Ishikawa (cell line): ENCODE measurements at regions not wholly inside any gene's neighbourhood (a gene's known extent, or its start where the extent isn't known, plus 50 kb on each side); places are given as distances from the start of the nearest gene placed in this dataset.

ENCODE experiments used
- CEBPB ChIP-seq: IDR thresholded peaks from 2 replicates; pipeline ENCODE4 v1.6.1; 2012
- CREB1 ChIP-seq: IDR thresholded peaks from 2 replicates; pipeline ENCODE4 v1.6.1; 2012; ENCODE audit warnings: low read depth
- EGR1 ChIP-seq: IDR thresholded peaks from 2 replicates; pipeline ENCODE4 v1.6.1; 2012
- EP300 ChIP-seq: IDR thresholded peaks from 2 replicates; pipeline ENCODE4 v1.6.1; 2012; ENCODE audit warnings: borderline replicate concordance
- FOXM1 ChIP-seq: IDR thresholded peaks from 2 replicates; pipeline ENCODE4 v1.6.1; 2012; ENCODE audit warnings: low read depth, borderline replicate concordance
- NFIC ChIP-seq: IDR thresholded peaks from 2 replicates; pipeline ENCODE4 v1.6.1; 2012
- RAD21 ChIP-seq: IDR thresholded peaks from 2 replicates; pipeline ENCODE4 v1.6.1; 2012; ENCODE audit warnings: low read depth
- TAF1 ChIP-seq: IDR thresholded peaks from 2 replicates; pipeline ENCODE4 v1.6.1; 2012; ENCODE audit warnings: low read depth, mild to moderate bottlenecking
- TCF12 ChIP-seq: IDR thresholded peaks from 2 replicates; pipeline ENCODE4 v1.6.1; 2012; ENCODE audit warnings: low read depth
- TEAD4 ChIP-seq: IDR thresholded peaks from 2 replicates; pipeline ENCODE4 v1.6.1; 2012
- YY1 ChIP-seq: IDR thresholded peaks from 2 replicates; pipeline ENCODE4 v1.6.1; 2012; ENCODE audit warnings: low read depth
- ZBTB7A ChIP-seq: IDR thresholded peaks from 2 replicates; pipeline ENCODE4 v1.6.1; 2012; ENCODE audit warnings: low read depth
- TF ChIP-seq, protein P1 (sequence below): IDR thresholded peaks from 2 replicates; pipeline ENCODE4 v1.6.1; 2012
- TF ChIP-seq, protein P2 (sequence below): IDR thresholded peaks from 2 replicates; pipeline ENCODE4 v1.6.1; 2012
- TF ChIP-seq, protein P3 (sequence below): IDR thresholded peaks from 2 replicates; pipeline ENCODE4 v1.6.1; 2012; ENCODE audit warnings: low read depth, mild to moderate bottlenecking

DNA sequence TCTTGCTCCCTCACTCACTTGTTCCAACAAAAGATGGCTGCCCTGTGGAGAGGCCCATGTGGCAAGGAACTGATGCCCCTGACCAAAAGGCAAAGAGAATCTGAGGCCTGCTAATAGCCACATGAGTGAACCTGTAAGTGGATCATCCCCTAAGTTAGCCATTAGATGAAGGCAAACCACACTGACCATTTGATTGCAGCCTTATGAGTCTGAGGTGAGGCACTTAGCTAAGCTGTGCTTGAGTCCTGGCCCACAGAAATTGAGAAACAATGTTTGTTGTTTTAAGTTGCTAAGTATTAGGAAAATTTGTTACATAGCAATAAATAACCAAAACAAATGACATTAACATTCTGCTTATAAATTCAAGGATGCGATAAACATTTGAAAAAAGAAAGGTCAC lies 100.1 kb upstream of the BET1 start:
- no peak for TF ChIP-seq RAD21
- TF ChIP-seq, protein P1, sequence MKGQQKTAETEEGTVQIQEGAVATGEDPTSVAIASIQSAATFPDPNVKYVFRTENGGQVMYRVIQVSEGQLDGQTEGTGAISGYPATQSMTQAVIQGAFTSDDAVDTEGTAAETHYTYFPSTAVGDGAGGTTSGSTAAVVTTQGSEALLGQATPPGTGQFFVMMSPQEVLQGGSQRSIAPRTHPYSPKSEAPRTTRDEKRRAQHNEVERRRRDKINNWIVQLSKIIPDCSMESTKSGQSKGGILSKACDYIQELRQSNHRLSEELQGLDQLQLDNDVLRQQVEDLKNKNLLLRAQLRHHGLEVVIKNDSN = no peak
- TF ChIP-seq YY1 = no peak
- TF ChIP-seq, protein P2, sequence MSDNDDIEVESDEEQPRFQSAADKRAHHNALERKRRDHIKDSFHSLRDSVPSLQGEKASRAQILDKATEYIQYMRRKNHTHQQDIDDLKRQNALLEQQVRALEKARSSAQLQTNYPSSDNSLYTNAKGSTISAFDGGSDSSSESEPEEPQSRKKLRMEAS = no peak
- TF ChIP-seq CREB1 = no peak
- TF ChIP-seq ZBTB7A = no peak
- TF ChIP-seq FOXM1 = no peak

DNA sequence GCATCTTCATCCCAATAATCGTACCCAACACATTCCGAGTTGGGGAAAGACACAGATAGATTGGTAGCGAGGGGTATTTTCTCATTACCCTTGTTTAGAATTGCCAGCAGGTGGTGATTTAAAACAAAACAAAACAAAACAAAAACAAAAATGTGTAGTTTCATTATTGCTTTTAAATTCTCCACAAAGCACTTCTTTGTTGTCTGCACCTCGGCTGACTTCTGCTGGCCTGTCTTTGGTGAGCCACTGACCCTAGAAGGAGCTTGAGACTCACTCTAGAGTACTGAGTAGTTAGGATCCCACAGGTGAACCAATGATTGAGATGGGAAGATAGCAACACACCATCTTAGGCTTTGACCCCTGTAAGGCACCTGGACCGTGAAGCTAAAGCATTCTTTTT lies 105.4 kb upstream of the BET1 start:
- TF ChIP-seq EGR1 (no peak), CREB1 (no peak), TEAD4 (no peak), TCF12 (no peak), RAD21 (no peak), YY1 (no peak), NFIC (no peak), ZBTB7A (no peak), FOXM1 (no peak), EP300 (no peak), TAF1 (no peak), CEBPB (no peak)
- TF ChIP-seq, protein P2 = no peak
- TF ChIP-seq, protein P1 = no peak

DNA sequence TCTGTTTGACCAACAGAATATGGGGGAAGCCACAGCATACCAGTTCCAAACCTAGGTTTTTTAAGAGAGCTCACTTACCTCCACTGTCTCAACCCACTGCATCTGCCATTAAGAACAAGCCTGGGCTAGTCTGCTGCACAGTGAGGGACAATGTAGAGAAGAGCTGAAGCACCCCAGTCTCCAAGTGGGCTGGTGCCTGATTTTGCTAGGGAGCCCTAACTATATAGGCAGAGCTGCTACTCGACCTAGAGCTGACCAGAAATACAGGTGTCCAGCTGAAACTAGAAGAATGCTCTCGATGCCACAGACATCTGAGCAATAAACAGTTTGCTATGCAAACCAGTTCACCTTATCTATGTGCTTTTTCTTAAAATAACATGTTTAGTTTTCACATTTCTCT lies 106.9 kb upstream of the BET1 start:
- TF ChIP-seq ZBTB7A (no peak), CEBPB (no peak), YY1 (no peak), TAF1 (no peak), CREB1 (no peak), EP300 (no peak), TEAD4 (no peak), EGR1 (no peak), TCF12 (no peak), NFIC (no peak), FOXM1 (no peak), RAD21 (no peak)
- TF ChIP-seq, protein P3, sequence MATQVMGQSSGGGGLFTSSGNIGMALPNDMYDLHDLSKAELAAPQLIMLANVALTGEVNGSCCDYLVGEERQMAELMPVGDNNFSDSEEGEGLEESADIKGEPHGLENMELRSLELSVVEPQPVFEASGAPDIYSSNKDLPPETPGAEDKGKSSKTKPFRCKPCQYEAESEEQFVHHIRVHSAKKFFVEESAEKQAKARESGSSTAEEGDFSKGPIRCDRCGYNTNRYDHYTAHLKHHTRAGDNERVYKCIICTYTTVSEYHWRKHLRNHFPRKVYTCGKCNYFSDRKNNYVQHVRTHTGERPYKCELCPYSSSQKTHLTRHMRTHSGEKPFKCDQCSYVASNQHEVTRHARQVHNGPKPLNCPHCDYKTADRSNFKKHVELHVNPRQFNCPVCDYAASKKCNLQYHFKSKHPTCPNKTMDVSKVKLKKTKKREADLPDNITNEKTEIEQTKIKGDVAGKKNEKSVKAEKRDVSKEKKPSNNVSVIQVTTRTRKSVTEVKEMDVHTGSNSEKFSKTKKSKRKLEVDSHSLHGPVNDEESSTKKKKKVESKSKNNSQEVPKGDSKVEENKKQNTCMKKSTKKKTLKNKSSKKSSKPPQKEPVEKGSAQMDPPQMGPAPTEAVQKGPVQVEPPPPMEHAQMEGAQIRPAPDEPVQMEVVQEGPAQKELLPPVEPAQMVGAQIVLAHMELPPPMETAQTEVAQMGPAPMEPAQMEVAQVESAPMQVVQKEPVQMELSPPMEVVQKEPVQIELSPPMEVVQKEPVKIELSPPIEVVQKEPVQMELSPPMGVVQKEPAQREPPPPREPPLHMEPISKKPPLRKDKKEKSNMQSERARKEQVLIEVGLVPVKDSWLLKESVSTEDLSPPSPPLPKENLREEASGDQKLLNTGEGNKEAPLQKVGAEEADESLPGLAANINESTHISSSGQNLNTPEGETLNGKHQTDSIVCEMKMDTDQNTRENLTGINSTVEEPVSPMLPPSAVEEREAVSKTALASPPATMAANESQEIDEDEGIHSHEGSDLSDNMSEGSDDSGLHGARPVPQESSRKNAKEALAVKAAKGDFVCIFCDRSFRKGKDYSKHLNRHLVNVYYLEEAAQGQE = no peak
- TF ChIP-seq, protein P1 = no peak
- TF ChIP-seq, protein P2 = no peak

DNA sequence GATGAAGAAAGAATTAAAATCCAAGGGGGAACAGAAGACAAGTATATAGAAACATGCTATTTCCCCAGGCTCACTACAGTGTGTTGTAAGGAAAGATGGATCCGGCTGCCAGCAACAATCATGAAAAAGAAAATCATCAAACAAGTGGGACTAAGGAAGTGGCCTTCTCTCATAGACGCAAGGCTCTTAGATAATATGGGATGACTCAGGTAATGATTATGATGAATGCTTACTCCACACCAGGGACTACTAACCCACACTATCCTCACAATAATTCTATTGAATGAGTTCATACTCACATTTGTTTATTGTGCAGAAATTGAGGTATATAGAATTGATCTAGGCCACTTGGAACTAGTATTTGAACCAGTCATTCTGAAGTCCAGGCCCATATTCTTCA lies 111.2 kb upstream of the BET1 start:
- no peak for TF ChIP-seq CREB1
- no peak for TF ChIP-seq EGR1
- TF ChIP-seq FOXM1 = no peak
- TF ChIP-seq TCF12 = no peak
- TF ChIP-seq ZBTB7A = no peak
- TF ChIP-seq NFIC = no peak
- no peak for TF ChIP-seq CEBPB
- TF ChIP-seq TAF1 = no peak
- TF ChIP-seq, protein P3 = no peak
- no peak for TF ChIP-seq RAD21
- TF ChIP-seq, protein P2 = no peak
- no peak for TF ChIP-seq TEAD4
- no peak for TF ChIP-seq EP300
- TF ChIP-seq, protein P1 = no peak
- no peak for TF ChIP-seq YY1

DNA sequence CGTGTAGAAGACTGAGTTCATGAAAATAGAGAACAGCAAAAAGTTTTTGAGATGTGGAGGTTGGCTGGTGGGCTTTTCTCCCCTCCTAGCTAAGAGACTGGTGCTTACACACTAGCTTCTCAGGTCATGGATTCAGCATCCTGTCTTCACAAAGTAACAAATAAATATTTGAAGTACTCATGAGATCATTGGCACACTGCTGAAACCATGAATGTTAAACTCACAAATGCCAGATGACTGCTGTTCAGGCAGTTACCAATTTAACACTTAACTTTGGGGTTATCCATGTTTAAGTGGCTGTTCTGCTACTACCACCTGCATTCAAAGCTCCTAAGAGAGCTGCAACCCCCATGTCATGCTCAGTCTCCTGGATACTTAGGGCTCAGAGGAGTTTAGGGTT lies 119.0 kb upstream of the BET1 start:
- no peak for TF ChIP-seq TAF1
